ENCODE measurements at regions not wholly inside any gene's neighbourhood (a gene's known extent, or its start where the extent isn't known, plus 50 kb on each side); places are given as distances from the start of the nearest gene placed in this dataset.
"Not testable (repeated sequence)": the region's sequence is repeated elsewhere in the genome, so short reads cannot be mapped to it uniquely, and the experiment has no call there.

DNA sequence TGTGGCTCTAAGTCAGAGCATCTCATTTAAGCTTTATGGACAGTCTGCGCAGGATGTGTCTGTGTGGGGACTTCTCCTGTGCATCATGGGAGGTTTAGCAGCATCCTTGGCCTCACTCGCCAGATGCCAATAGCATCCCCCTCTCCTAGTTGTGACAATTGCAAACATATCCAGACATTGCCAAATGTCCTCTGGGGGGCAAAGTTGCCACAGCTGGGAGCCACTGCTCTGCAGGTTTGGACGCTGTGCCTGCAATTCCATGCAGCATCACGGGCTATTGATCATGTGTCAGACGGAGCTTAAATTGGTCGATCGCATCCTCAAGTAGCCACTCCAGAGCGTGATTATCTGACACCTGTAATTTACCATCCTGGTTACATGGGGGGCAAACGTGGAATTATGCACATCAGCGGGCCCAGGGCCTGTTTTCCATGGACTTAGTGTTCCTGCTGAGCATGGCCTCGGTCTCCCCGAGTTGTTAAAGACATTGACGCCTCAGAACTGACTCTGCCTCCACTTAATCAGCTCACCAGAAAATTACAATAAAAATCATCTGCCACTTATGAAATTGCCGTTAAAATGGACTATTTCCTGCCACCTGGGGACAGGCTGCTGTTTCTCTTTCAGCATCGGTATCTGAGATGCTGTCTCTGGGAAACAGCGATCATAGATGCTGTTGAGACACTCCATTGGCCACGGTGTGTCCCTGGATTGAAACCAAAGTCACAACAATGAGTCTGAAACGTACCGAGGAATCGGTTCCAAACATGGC lies 191.9 kb upstream of the SULF2 start:
- DNase-seq; H3K27ac ChIP-seq; H3K36me3 ChIP-seq; H3K27me3 ChIP-seq; H3K9me3 ChIP-seq; intact Hi-C loops (cut with DNase I; ENCODE audit: low total_unique reads); H3K4me3 ChIP-seq; H3K4me1 ChIP-seq: not testable (repeated sequence)

DNA sequence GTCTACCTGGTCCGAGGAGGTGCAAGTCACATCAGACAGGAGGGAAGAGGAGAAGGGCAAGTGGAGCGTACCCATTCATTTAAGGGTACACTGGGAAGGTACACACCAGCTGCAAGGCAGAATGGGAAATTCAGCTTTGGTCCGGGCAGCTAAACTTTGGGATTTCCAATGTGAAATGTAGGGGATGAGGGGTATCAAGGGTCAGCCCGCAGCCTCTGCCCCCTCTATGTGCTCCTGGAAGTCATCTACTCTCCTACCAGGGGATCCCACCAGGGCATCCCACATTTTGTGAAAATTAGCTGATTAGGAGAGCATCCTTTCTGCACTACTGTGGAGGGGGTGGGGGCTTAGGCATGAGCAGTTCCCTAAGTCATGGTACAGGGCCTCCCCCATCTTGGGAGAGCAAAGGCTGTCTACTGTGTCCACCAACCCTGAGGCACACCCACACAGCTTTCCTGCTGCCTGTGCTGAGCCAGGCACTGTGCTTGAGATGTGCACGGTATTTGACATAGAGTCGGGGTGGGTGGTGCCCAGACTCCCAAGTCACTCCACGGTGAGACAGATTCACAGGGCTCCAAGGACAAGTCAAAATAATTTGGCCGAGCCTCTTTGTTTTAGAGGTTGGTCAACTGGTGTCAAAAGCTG lies 189.1 kb upstream of the SULF2 start:
- H3K4me1 ChIP-seq, result no peaks in the 10 kb centered on the region
- H3K27me3 ChIP-seq, result no peaks in the 10 kb centered on the region
- no peak overlapping the region for H3K4me3 ChIP-seq
- no peaks in the 10 kb centered on the region for H3K36me3 ChIP-seq
- no peak for DNase-seq
- H3K27ac ChIP-seq, result peak overlapping the region; percentile 30 to 49
- intact Hi-C loops (cut with DNase I; ENCODE audit: low total_unique reads), result no loop called here
- TF ChIP-seq CTCF (IDR thresholded peaks at IDR 0.05) (no peak), POLR2A (IDR thresholded peaks at IDR 0.05) (no peak)
- no peaks in the 10 kb centered on the region for H3K9me3 ChIP-seq

DNA sequence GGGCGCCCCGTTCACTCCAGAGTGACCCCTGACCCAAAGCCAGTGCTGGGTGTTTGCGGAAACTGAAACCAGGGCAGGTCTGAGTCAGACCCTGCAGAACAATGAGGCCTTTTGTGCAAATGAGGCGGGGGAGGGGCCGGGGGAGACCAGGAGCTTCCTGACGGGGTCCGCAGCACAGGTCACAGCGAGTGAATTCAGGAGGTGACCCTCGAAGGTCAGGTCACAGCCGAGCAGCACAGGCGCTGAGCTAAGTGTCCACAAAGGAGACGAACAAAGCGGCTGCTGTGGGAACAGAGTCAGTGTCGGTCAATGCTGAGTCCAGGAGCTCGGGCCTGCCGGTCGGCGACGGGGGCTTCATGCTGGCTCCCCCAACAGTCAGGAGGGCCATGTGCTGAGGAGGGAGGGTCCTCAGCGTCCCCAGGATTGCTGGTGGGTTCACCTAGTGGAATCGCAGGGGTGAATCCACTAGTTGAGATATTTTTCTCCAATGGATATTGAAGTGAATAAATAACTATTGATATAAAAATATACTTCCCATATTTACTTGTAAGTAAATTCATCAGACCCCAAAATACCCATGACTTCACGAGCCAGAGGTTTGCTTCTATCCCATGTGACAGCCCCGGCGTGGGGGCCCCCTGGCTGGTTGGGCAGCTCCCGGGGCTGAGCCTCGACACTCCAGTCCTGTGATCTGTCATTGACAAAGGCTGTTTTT lies 188.4 kb upstream of the SULF2 start:
- Histone ChIP-seq H3K27me3 (no peaks in the 10 kb centered on the region), H3K4me1 (no peaks in the 10 kb centered on the region), H3K27ac (peak overlapping the region; percentile 30 to 49), H3K9me3 (no peaks in the 10 kb centered on the region), H3K36me3 (no peaks in the 10 kb centered on the region), H3K4me3 (no peak overlapping the region)
- intact Hi-C loops (cut with DNase I; ENCODE audit: low total_unique reads), result no loop called here
- TF ChIP-seq CTCF (IDR thresholded peaks at IDR 0.05) (no peak), POLR2A (IDR thresholded peaks at IDR 0.05) (no peak)
- peak in 1 of 2 donors; percentile 61 for DNase-seq

DNA sequence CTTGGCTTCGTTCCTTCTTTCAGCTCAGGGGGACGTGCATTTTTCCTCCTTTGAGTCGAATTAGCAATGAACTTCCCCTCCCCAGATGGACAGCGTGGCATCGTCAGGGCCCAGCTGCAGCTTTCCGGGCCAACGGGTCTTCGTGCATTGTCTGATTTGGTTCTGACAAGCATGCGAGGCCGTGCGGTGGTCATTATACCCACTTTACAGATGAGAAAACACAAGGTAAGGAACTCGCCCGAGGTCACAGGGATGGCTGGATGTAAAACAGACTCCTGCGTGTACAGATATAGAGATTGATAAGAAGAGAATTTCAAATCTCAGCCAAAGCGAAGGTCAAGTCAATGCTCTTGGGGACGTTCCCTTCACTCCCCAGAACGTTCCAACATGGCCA lies 187.6 kb upstream of the SULF2 start:
- Histone ChIP-seq H3K36me3 (no peaks in the 10 kb centered on the region), H3K9me3 (no peaks in the 10 kb centered on the region), H3K4me1 (no peaks in the 10 kb centered on the region), H3K4me3 (no peak overlapping the region), H3K27ac (peak overlapping the region; percentile 43 to 49), H3K27me3 (no peaks in the 10 kb centered on the region)
- no peak for DNase-seq
- intact Hi-C loops (cut with DNase I; ENCODE audit: low total_unique reads), result no loop called here
- TF ChIP-seq POLR2A (IDR thresholded peaks at IDR 0.05), result no peak
- TF ChIP-seq CTCF (IDR thresholded peaks at IDR 0.05), result no peak

DNA sequence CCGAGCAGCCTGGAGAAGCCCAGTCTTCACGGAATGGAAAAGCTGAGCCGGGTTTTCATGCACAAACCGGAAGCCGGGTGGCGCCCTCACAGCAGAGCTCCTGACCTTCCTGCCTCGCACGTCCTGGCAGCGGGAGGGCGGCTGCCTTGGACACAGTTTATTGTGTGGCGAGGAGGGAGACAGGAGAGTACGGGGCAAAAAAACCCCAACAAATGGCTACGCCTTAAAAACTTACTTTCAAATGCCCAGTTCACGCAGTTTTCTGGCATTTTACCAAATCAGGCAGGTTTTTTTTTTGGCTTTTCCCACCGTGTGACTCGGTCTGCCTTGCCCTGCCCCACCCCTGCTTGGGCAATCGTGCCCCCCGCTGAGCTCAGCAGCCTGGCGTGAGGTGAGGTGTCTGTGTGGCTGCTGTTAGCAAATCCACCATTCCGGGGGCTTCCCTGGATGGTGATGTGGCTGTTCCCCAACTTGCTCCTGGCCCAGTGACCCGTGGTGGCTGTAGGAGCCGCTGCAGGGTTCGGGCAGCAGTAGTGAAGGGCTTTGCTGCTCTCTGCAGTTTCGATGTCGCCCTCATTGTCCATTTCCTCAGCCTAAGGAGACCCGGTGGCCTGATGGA lies 187.1 kb upstream of the SULF2 start:
- H3K27ac ChIP-seq, result peak overlapping the region; percentile 43 to 49
- H3K9me3 ChIP-seq; H3K27me3 ChIP-seq; H3K4me3 ChIP-seq; intact Hi-C loops (cut with DNase I; ENCODE audit: low total_unique reads); H3K36me3 ChIP-seq; H3K4me1 ChIP-seq: not testable (repeated sequence)
- DNase-seq, result peak; percentile 37 to 61
- TF ChIP-seq CTCF (IDR thresholded peaks at IDR 0.05), result peak in 2 of 4 experiments; percentile 10 to 22
